Neural progenitor cell (in vitro differentiated cells): ENCODE measurements at regions not wholly inside any gene's neighbourhood (a gene's known extent, or its start where the extent isn't known, plus 50 kb on each side); places are given as distances from the start of the nearest gene placed in this dataset.

Source experiments
- DNase-seq: peaks from one replicate; pipeline ENCODE4 v3.0.0-alpha.2; 2016; ENCODE audit warnings: low spot score
- H2AFZ ChIP-seq: fragments of 200-600 bp; sonication (generic); replicated peaks from 2 replicates; pipeline ENCODE4 v1.6.1; 2016; ENCODE audit warnings: antibody characterized with exemption
- H3F3A ChIP-seq: fragments of 200-600 bp; sonication (generic); 2 replicates; pipeline ENCODE4 v1.6.1; 2016; ENCODE audit warnings: antibody characterized with exemption, low read depth
- H3K27ac ChIP-seq: fragments of 200-600 bp; sonication (generic); 2 replicates; pipeline ENCODE4 v1.5.1; 2016; ENCODE audit warnings: mild to moderate bottlenecking
- H3K27me3 ChIP-seq: fragments of 200-600 bp; sonication (generic); 2 replicates; pipeline ENCODE4 v1.6.1; 2016; ENCODE audit warnings: mild to moderate bottlenecking, moderate library complexity
- H3K36me3 ChIP-seq: fragments of 200-600 bp; sonication (generic); 2 replicates; pipeline ENCODE4 v1.5.1; 2016
- H3K4me1 ChIP-seq: fragments of 200-600 bp; sonication (generic); 2 replicates; pipeline ENCODE4 v1.6.1; 2016; ENCODE audit warnings: mixed run types
- H3K4me2 ChIP-seq: fragments of 200-600 bp; sonication (generic); 2 replicates; pipeline ENCODE4 v1.6.1; 2016
- H3K4me3 ChIP-seq: fragments of 200-600 bp; sonication (generic); 2 replicates; pipeline ENCODE4 v1.5.1; 2016
- H3K79me2 ChIP-seq: fragments of 200-600 bp; sonication (generic); 2 replicates; pipeline ENCODE4 v1.6.1; 2016; ENCODE audit warnings: low read depth
- H3K9ac ChIP-seq: fragments of 200-600 bp; sonication (generic); 2 replicates; pipeline ENCODE4 v1.6.1; 2016
- H3K9me3 ChIP-seq: fragments of 200-600 bp; sonication (generic); 2 replicates; pipeline ENCODE4 v1.5.1; 2016; ENCODE audit warnings: low read depth
- H4K20me1 ChIP-seq: fragments of 200-600 bp; sonication (generic); 2 replicates; pipeline ENCODE4 v1.6.1; 2016; ENCODE audit warnings: low read depth
- H3K27ac Mint-ChIP-seq: 3 replicates; pipeline ENCODE4 v1.8.0; 2021; ENCODE audit warnings: mixed read lengths
- H3K27me3 Mint-ChIP-seq: 2 replicates; pipeline ENCODE4 v1.8.0; 2022; ENCODE audit warnings: low read depth, mild to moderate bottlenecking, inconsistent platforms, moderate library complexity, mixed read lengths; ENCODE audit not compliant: insufficient read depth
- H3K36me3 Mint-ChIP-seq: 3 replicates; pipeline ENCODE4 v1.8.0; 2021; ENCODE audit warnings: mixed read lengths
- H3K4me1 Mint-ChIP-seq: 3 replicates; pipeline ENCODE4 v1.8.0; 2021; ENCODE audit warnings: mixed read lengths
- H3K4me3 Mint-ChIP-seq: 3 replicates; pipeline ENCODE4 v1.8.0; 2021; ENCODE audit warnings: mild to moderate bottlenecking, moderate library complexity, mixed read lengths
- H3K9me3 Mint-ChIP-seq: 3 replicates; pipeline ENCODE4 v1.8.0; 2020; ENCODE audit warnings: mixed read lengths
- CTCF ChIP-seq: fragments of 200-600 bp; sonication (generic); IDR thresholded peaks from 2 replicates; pipeline ENCODE4 v1.5.1; 2017; ENCODE audit warnings: antibody characterized with exemption, mild to moderate bottlenecking
- EZH2 ChIP-seq: fragments of 200-600 bp; sonication (generic); IDR thresholded peaks from 2 replicates; pipeline ENCODE4 v1.6.1; 2017; ENCODE audit warnings: antibody characterized with exemption, mild to moderate bottlenecking, moderate library complexity
- EZH2phosphoT487 ChIP-seq: fragments of 200-600 bp; sonication (generic); IDR thresholded peaks from 2 replicates; pipeline ENCODE4 v1.6.1; 2017; ENCODE audit warnings: antibody characterized with exemption

- Histone ChIP-seq H3K27ac (no peak overlapping the region), H4K20me1 (no peaks in the 10 kb centered on the region), H3K36me3 (no peaks in the 10 kb centered on the region), H3K4me2 (no peak overlapping the region), H3K4me3 (no peak overlapping the region), H3K79me2 (no peaks in the 10 kb centered on the region), H3K9ac (no peak overlapping the region), H2AFZ (no peak overlapping the region), H3F3A (no peaks in the 10 kb centered on the region), H3K9me3 (no peaks in the 10 kb centered on the region), H3K4me1 (no peaks in the 10 kb centered on the region), H3K27me3 (no peaks in the 10 kb centered on the region)
- H3K27me3 Mint-ChIP-seq: peaks cover 6% of the 10 kb centered on the region
- no peak for DNase-seq
- peaks cover 2% of the 10 kb centered on the region for H3K9me3 Mint-ChIP-seq
- no peak overlapping the region for H3K4me3 Mint-ChIP-seq
- TF ChIP-seq EZH2 (no peak), CTCF (no peak), EZH2phosphoT487 (no peak)
- H3K4me1 Mint-ChIP-seq: no peaks in the 10 kb centered on the region
- H3K27ac Mint-ChIP-seq: no peak overlapping the region
- H3K36me3 Mint-ChIP-seq: no peaks in the 10 kb centered on the region
Measured at GRCh38 chr10:33070101-33070500, 112.1 kb upstream of the ITGB1 start.

- Histone ChIP-seq H3K9ac (no peak overlapping the region), H3K4me2 (no peak overlapping the region), H3K27me3 (no peaks in the 10 kb centered on the region), H3K4me3 (no peak overlapping the region), H3F3A (no peaks in the 10 kb centered on the region), H3K27ac (no peak overlapping the region), H4K20me1 (no peaks in the 10 kb centered on the region), H3K4me1 (no peaks in the 10 kb centered on the region), H3K9me3 (no peaks in the 10 kb centered on the region), H3K36me3 (no peaks in the 10 kb centered on the region), H2AFZ (no peak overlapping the region), H3K79me2 (no peaks in the 10 kb centered on the region)
- TF ChIP-seq EZH2phosphoT487 (no peak), CTCF (no peak), EZH2 (no peak)
- Mint-ChIP-seq H3K27me3 (peaks cover 6% of the 10 kb centered on the region), H3K27ac (no peak overlapping the region), H3K36me3 (no peaks in the 10 kb centered on the region), H3K4me3 (no peak overlapping the region), H3K9me3 (peaks cover 6% of the 10 kb centered on the region), H3K4me1 (no peaks in the 10 kb centered on the region)
- no peak for DNase-seq
Measured at GRCh38 chr10:33067917-33068316, 109.9 kb upstream of the ITGB1 start.

- no peak overlapping the region for H3K27ac ChIP-seq
Measured at GRCh38 chr10:33067481-33067880, 109.5 kb upstream of the ITGB1 start.

More at GRCh38 chr10:33067481-33067880, 109.5 kb upstream of the ITGB1 start:
- Histone ChIP-seq H3K79me2 (no peaks in the 10 kb centered on the region), H3K36me3 (no peaks in the 10 kb centered on the region), H3F3A (no peaks in the 10 kb centered on the region), H3K4me2 (no peak overlapping the region), H2AFZ (no peak overlapping the region), H4K20me1 (no peaks in the 10 kb centered on the region), H3K9me3 (no peaks in the 10 kb centered on the region), H3K4me3 (no peak overlapping the region), H3K9ac (no peak overlapping the region), H3K4me1 (no peaks in the 10 kb centered on the region), H3K27me3 (no peaks in the 10 kb centered on the region)
- TF ChIP-seq EZH2phosphoT487 (no peak), CTCF (no peak), EZH2 (no peak)
- peaks cover 6% of the 10 kb centered on the region for H3K27me3 Mint-ChIP-seq
- DNase-seq: no peak
- no peak overlapping the region for H3K4me3 Mint-ChIP-seq
- H3K9me3 Mint-ChIP-seq: peaks cover 6% of the 10 kb centered on the region
- no peaks in the 10 kb centered on the region for H3K36me3 Mint-ChIP-seq
- no peaks in the 10 kb centered on the region for H3K4me1 Mint-ChIP-seq
- H3K27ac Mint-ChIP-seq: no peak overlapping the region
